Lung (tissue), 11 donors: ENCODE measurements at regions not wholly inside any gene's neighbourhood (a gene's known extent, or its start where the extent isn't known, plus 50 kb on each side); places are given as distances from the start of the nearest gene placed in this dataset.

Experiments
- ATAC-seq: fragments of 200-7000 bp; cut with Tn5 transposase; one replicate; pipeline ENCODE4 v1.9.1; 2020; ENCODE audit warnings: moderate number of reproducible peaks; ENCODE audit not compliant: insufficient read depth, low FRiP score
- DNase-seq, 3 donors: peaks; one replicate each; pipeline ENCODE4 v3.0.0-alpha.2; 2013 to 2017
- H3K27ac ChIP-seq, 2 donors: one replicate each; pipeline ENCODE4 v1.5.1; 2013; ENCODE audit warnings: mild to moderate bottlenecking in 2 of 2, moderate library complexity in 2 of 2, control low read depth in 1 of 2, inconsistent platforms in 1 of 2, low read depth in 1 of 2, low read length in 1 of 2
- H3K27me3 ChIP-seq, 3 donors: one replicate each; pipeline ENCODE4 v1.5.1; 2013; ENCODE audit warnings: low read length in 2 of 3; ENCODE audit not compliant: control insufficient read depth in 3 of 3, insufficient read depth in 3 of 3
- H3K36me3 ChIP-seq, 4 donors: one replicate each; pipeline ENCODE4 v1.5.1; 2013; ENCODE audit warnings: low read length in 4 of 4, mild to moderate bottlenecking in 1 of 4, moderate library complexity in 1 of 4; ENCODE audit not compliant: control insufficient read depth in 4 of 4, insufficient read depth in 4 of 4
- H3K4me1 ChIP-seq, 5 donors: one replicate each; pipeline ENCODE4 v1.5.1; 2013; ENCODE audit warnings: low read length in 5 of 5, mild to moderate bottlenecking in 2 of 5, moderate library complexity in 1 of 5; ENCODE audit not compliant: control insufficient read depth in 5 of 5, insufficient read depth in 5 of 5
- H3K4me3 ChIP-seq: one replicate; pipeline ENCODE4 v1.5.1; 2013; ENCODE audit warnings: mild to moderate bottlenecking, control low read depth, moderate library complexity
- H3K9ac ChIP-seq, 2 donors: one replicate each; pipeline ENCODE4 v1.5.1; 2013; ENCODE audit warnings: low read length in 2 of 2, control low read depth in 1 of 2; ENCODE audit not compliant: insufficient read depth in 1 of 2
- H3K9me3 ChIP-seq, 4 donors: one replicate each; pipeline ENCODE4 v1.5.1; 2013; ENCODE audit warnings: low read length in 3 of 4, mild to moderate bottlenecking in 1 of 4, moderate library complexity in 1 of 4; ENCODE audit not compliant: control insufficient read depth in 4 of 4, insufficient read depth in 3 of 4
- WGBS, 2 donors: extraction: QIAGEN DNeasy Blood & Tissue Kit; methylation state at CpG; one replicate each; pipeline ENCODE4 v1.1.7; 2013; 5-methylcytosine and 5-hydroxymethylcytosine counted together
- TF ChIP-seq, protein P1 (sequence below): IDR thresholded peaks from 2 replicates; pipeline ENCODE4 v1.5.1; 2012; ENCODE audit warnings: mild to moderate bottlenecking; ENCODE audit errors: control extremely low read depth, extremely low read depth
- donor health status: control.
- donor health status: control.
- donor health status: Bipolar disorder and iron deficiency.
- donor health status: healthy.
- donor health status: DM: yes; HTN: yes; CAD: no.

- Histone ChIP-seq H3K4me1 (no peaks in the 10 kb centered on the region), H3K4me3 (no peak overlapping the region), H3K9ac (no peak overlapping the region), H3K27me3 (no peaks in the 10 kb centered on the region), H3K36me3 (no peaks in the 10 kb centered on the region), H3K9me3 (no peaks in the 10 kb centered on the region), H3K27ac (no peak overlapping the region)
- no peak for DNase-seq
- TF ChIP-seq, protein P1, sequence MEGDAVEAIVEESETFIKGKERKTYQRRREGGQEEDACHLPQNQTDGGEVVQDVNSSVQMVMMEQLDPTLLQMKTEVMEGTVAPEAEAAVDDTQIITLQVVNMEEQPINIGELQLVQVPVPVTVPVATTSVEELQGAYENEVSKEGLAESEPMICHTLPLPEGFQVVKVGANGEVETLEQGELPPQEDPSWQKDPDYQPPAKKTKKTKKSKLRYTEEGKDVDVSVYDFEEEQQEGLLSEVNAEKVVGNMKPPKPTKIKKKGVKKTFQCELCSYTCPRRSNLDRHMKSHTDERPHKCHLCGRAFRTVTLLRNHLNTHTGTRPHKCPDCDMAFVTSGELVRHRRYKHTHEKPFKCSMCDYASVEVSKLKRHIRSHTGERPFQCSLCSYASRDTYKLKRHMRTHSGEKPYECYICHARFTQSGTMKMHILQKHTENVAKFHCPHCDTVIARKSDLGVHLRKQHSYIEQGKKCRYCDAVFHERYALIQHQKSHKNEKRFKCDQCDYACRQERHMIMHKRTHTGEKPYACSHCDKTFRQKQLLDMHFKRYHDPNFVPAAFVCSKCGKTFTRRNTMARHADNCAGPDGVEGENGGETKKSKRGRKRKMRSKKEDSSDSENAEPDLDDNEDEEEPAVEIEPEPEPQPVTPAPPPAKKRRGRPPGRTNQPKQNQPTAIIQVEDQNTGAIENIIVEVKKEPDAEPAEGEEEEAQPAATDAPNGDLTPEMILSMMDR: no peak
- no peak for ATAC-seq
These were observed 867.2 kb upstream of the RAG2 start for GRCh38 chr11:37465221-37465620.

- DNase-seq: no peak
These were observed 861.4 kb upstream of the RAG2 start for GRCh38 chr11:37459456-37459855.

GRCh38 chr11:37456746-37457145 lies 858.7 kb upstream of the RAG2 start:
- Histone ChIP-seq H3K27ac (no peak overlapping the region), H3K27me3 (no peaks in the 10 kb centered on the region), H3K36me3 (no peaks in the 10 kb centered on the region), H3K9me3 (no peaks in the 10 kb centered on the region), H3K4me3 (no peak overlapping the region), H3K4me1 (no peaks in the 10 kb centered on the region), H3K9ac (no peak overlapping the region)
- TF ChIP-seq, protein P1: no peak
- DNase-seq: peak in 2 of 3 donors; percentile 13 to 37
- WGBS, 2 donors: 90 to 91% methylated on average over 1 of the region's 1 CpG
- no peak for ATAC-seq

More at GRCh38 chr11:37459456-37459855, 861.4 kb upstream of the RAG2 start:
- Histone ChIP-seq H3K36me3 (no peaks in the 10 kb centered on the region), H3K9me3 (no peaks in the 10 kb centered on the region), H3K4me3 (no peak overlapping the region), H3K27ac (no peak overlapping the region), H3K27me3 (no peaks in the 10 kb centered on the region), H3K4me1 (no peaks in the 10 kb centered on the region), H3K9ac (no peak overlapping the region)
- no peak for ATAC-seq
- TF ChIP-seq, protein P1: no peak
- WGBS, 2 donors: 95 to 99% methylated on average over 2 of the region's 2 CpGs

- no peak for DNase-seq
These were observed 853.9 kb upstream of the RAG2 start for GRCh38 chr11:37451903-37452302.

More at GRCh38 chr11:37451903-37452302, 853.9 kb upstream of the RAG2 start:
- ATAC-seq: no peak
- Histone ChIP-seq H3K9me3 (no peaks in the 10 kb centered on the region), H3K9ac (no peak overlapping the region), H3K4me1 (peaks cover 0 to 2% (median 0%) of the 10 kb centered on the region in 5 donors), H3K27ac (no peak overlapping the region), H3K4me3 (no peak overlapping the region), H3K27me3 (no peaks in the 10 kb centered on the region), H3K36me3 (no peaks in the 10 kb centered on the region)
- TF ChIP-seq, protein P1: no peak
